MG63 (cell line): ENCODE measurements at regions not wholly inside any gene's neighbourhood (a gene's known extent, or its start where the extent isn't known, plus 50 kb on each side); places are given as distances from the start of the nearest gene placed in this dataset.

Source experiments
- DNase-seq: peaks from one replicate; pipeline ENCODE4 v3.0.0-alpha.2; 2020
- H3K27me3 ChIP-seq: fragments of 250-450 bp; sonication (Bioruptor Pico); 2 replicates; pipeline ENCODE4 v1.5.1; 2020; ENCODE audit warnings: mild to moderate bottlenecking, moderate library complexity
- H3K36me3 ChIP-seq: fragments of 250-450 bp; sonication (Bioruptor Pico); 2 replicates; pipeline ENCODE4 v1.5.1; 2020; ENCODE audit warnings: mild to moderate bottlenecking, moderate library complexity
- H3K4me3 ChIP-seq: fragments of 250-450 bp; sonication (Bioruptor Pico); 2 replicates; pipeline ENCODE4 v1.5.1; 2020; ENCODE audit warnings: mild to moderate bottlenecking, moderate library complexity
- H3K9me3 ChIP-seq: fragments of 250-450 bp; sonication (Bioruptor Pico); 2 replicates; pipeline ENCODE4 v1.5.1; 2020; ENCODE audit warnings: mild to moderate bottlenecking, moderate library complexity

- no peaks in the 10 kb centered on the region for H3K9me3 ChIP-seq
- no peaks in the 10 kb centered on the region for H3K36me3 ChIP-seq
- DNase-seq = no peak
- peak overlapping the region; percentile 3; the same call in 1 of the 2 replicates for H3K4me3 ChIP-seq
- no peaks in the 10 kb centered on the region for H3K27me3 ChIP-seq
These were observed 69.7 kb upstream of the ZNF516 start for GRCh38 chr18:76564655-76565237.

- Histone ChIP-seq H3K36me3 (no peaks in the 10 kb centered on the region), H3K27me3 (no peaks in the 10 kb centered on the region), H3K4me3 (no peak overlapping the region), H3K9me3 (no peaks in the 10 kb centered on the region)
- no peak for DNase-seq
These were observed 69.1 kb upstream of the ZNF516 start for GRCh38 chr18:76564117-76564516.

GRCh38 chr18:76562286-76563122, 67.5 kb upstream of the ZNF516 start:
- Histone ChIP-seq H3K36me3 (no peaks in the 10 kb centered on the region), H3K9me3 (no peaks in the 10 kb centered on the region), H3K4me3 (no peak overlapping the region), H3K27me3 (no peaks in the 10 kb centered on the region)
- no peak for DNase-seq

- no peak for DNase-seq
- H3K27me3 ChIP-seq = no peaks in the 10 kb centered on the region
- no peaks in the 10 kb centered on the region for H3K9me3 ChIP-seq
- no peak overlapping the region for H3K4me3 ChIP-seq
- H3K36me3 ChIP-seq = no peaks in the 10 kb centered on the region
These were observed 64.0 kb upstream of the ZNF516 start for GRCh38 chr18:76558881-76559667.

GRCh38 chr18:76557026-76557575, 62.1 kb upstream of the ZNF516 start:
- Histone ChIP-seq H3K9me3 (no peaks in the 10 kb centered on the region), H3K36me3 (no peaks in the 10 kb centered on the region), H3K4me3 (no peak overlapping the region), H3K27me3 (no peaks in the 10 kb centered on the region)
- DNase-seq = no peak

- H3K4me3 ChIP-seq = no peak overlapping the region
- H3K9me3 ChIP-seq = no peaks in the 10 kb centered on the region
- no peak for DNase-seq
- H3K27me3 ChIP-seq = no peaks in the 10 kb centered on the region
- no peaks in the 10 kb centered on the region for H3K36me3 ChIP-seq
These were observed 59.6 kb upstream of the ZNF516 start for GRCh38 chr18:76554547-76555222.

GRCh38 chr18:76553715-76554546, 58.9 kb upstream of the ZNF516 start:
- no peaks in the 10 kb centered on the region for H3K36me3 ChIP-seq
- no peak for DNase-seq
- H3K9me3 ChIP-seq = no peaks in the 10 kb centered on the region
- H3K4me3 ChIP-seq = no peak overlapping the region
- H3K27me3 ChIP-seq = no peaks in the 10 kb centered on the region

- Histone ChIP-seq H3K4me3 (no peak overlapping the region), H3K36me3 (no peaks in the 10 kb centered on the region), H3K9me3 (no peaks in the 10 kb centered on the region), H3K27me3 (no peaks in the 10 kb centered on the region)
- no peak for DNase-seq
These were observed 53.5 kb upstream of the ZNF516 start for GRCh38 chr18:76548541-76548940.

GRCh38 chr18:76547296-76547695, 52.3 kb upstream of the ZNF516 start:
- no peak for DNase-seq
- H3K36me3 ChIP-seq = no peaks in the 10 kb centered on the region
- H3K27me3 ChIP-seq = no peaks in the 10 kb centered on the region
- H3K4me3 ChIP-seq = no peak overlapping the region
- H3K9me3 ChIP-seq = no peaks in the 10 kb centered on the region

GRCh38 chr18:76546436-76546835, 51.4 kb upstream of the ZNF516 start:
- Histone ChIP-seq H3K36me3 (no peaks in the 10 kb centered on the region), H3K27me3 (no peaks in the 10 kb centered on the region), H3K4me3 (no peak overlapping the region), H3K9me3 (no peaks in the 10 kb centered on the region)
- no peak for DNase-seq

- no peaks in the 10 kb centered on the region for H3K27me3 ChIP-seq
- H3K4me3 ChIP-seq = no peak overlapping the region
- H3K9me3 ChIP-seq = no peaks in the 10 kb centered on the region
- H3K36me3 ChIP-seq = no peaks in the 10 kb centered on the region
- no peak for DNase-seq
These were observed 51.0 kb upstream of the ZNF516 start for GRCh38 chr18:76546088-76546435.

- H3K4me3 ChIP-seq = no peak overlapping the region
- no peaks in the 10 kb centered on the region for H3K9me3 ChIP-seq
- H3K27me3 ChIP-seq = no peaks in the 10 kb centered on the region
- no peak for DNase-seq
- no peaks in the 10 kb centered on the region for H3K36me3 ChIP-seq
These were observed 50.5 kb upstream of the ZNF516 start for GRCh38 chr18:76545433-76546087.

GRCh38 chr18:76544511-76545345, 49.7 kb upstream of the ZNF516 start:
- H3K9me3 ChIP-seq = no peaks in the 10 kb centered on the region
- no peaks in the 10 kb centered on the region for H3K27me3 ChIP-seq
- no peak for DNase-seq
- no peaks in the 10 kb centered on the region for H3K36me3 ChIP-seq
- no peak overlapping the region for H3K4me3 ChIP-seq
